ENCODE measurements at regions not wholly inside any gene's neighbourhood (a gene's known extent, or its start where the extent isn't known, plus 50 kb on each side); places are given as distances from the start of the nearest gene placed in this dataset.

- DNase-seq (ENCODE audit: extremely low read depth in 1 of 4, low spot score in 3 of 4) (no peak), FAIRE-seq (no peak), ATAC-seq (no peak)
- intact Hi-C loops (cut with micrococcal nuclease) (no loop called here), in situ Hi-C loops (cut with MboI) (no loop called here)
- no peaks in the 10 kb centered on the region for H4K20me1 ChIP-seq (replicated peaks; ENCODE audit: control insufficient read depth, insufficient read depth, low read length)
- no peak for TF ChIP-seq ZNF23 (CRISPR knock-in tag; IDR thresholded peaks at IDR 0.05)
- TF ChIP-seq ATF1 (CRISPR knock-in tag; IDR thresholded peaks at IDR 0.05), result no peak
- TF ChIP-seq ATF1 (tag; IDR thresholded peaks at IDR 0.05), result no peak
- TF ChIP-seq NCOA1 (IDR thresholded peaks at IDR 0.05; ENCODE audit: low read depth), result no peak
- no peak for TF ChIP-seq SFPQ (IDR thresholded peaks at IDR 0.05; ENCODE audit: low read depth, low read length)
- no peaks in the 10 kb centered on the region for H3K9me1 ChIP-seq (ENCODE audit: control insufficient read depth, insufficient read depth, low read length)
- POLR2A ChIA-PET, result no interaction called here
- BruUV-seq (replicated peaks), result no TSS peak
- H3K79me2 ChIP-seq (ENCODE audit: control insufficient read depth, insufficient read depth, low read length), result no peaks in the 10 kb centered on the region
- H3K4me1 ChIP-seq (replicated peaks in 1 of 2; ENCODE audit: control insufficient read depth in 2 of 2, insufficient read depth in 2 of 2, low read length in 2 of 2), result no peaks in the 10 kb centered on the region
- H3K36me3 ChIP-seq (ENCODE audit: control insufficient read depth, insufficient read depth, low read length), result no peaks in the 10 kb centered on the region
- H3K9ac ChIP-seq (ENCODE audit: insufficient read depth in 1 of 2, low read depth in 2 of 2, low read length in 2 of 2), result no peak overlapping the region
- no peak overlapping the region for H3K4me2 ChIP-seq (ENCODE audit: insufficient read depth, low read length)
- H3K27ac ChIP-seq (ENCODE audit: extremely low read depth, low read depth, low read length), result no peak overlapping the region
- 3% methylated on average over 2 of the region's 2 CpGs for WGBS (ENCODE audit: insufficient coverage, low coverage, missing lambda C conversion rate)
- CTCF ChIA-PET (ENCODE audit: low intra/inter-chr PET ratio), result no interaction called here
- H3K9me3 ChIP-seq (replicated peaks; ENCODE audit: control insufficient read depth, insufficient read depth, low read depth, low read length), result no peaks in the 10 kb centered on the region; the same call in 1 of the 2 replicates
- no peaks in the 10 kb centered on the region for H3K27me3 ChIP-seq (ENCODE audit: control insufficient read depth in 2 of 2, insufficient read depth in 2 of 2, low read length in 2 of 2)
- no peak overlapping the region for H2AFZ ChIP-seq (ENCODE audit: low read depth, low read length)
- H3K4me3 ChIP-seq, result no peak overlapping the region
Measured at GRCh38 chr2:138943470-138943869, 163.3 kb upstream of the NXPH2 start.

- BruUV-seq (replicated peaks), result no TSS peak
- ATAC-seq (no peak), DNase-seq (ENCODE audit: extremely low read depth in 1 of 4, low spot score in 3 of 4) (no peak), FAIRE-seq (no peak)
- Histone ChIP-seq H3K4me1 (replicated peaks in 1 of 2; ENCODE audit: control insufficient read depth in 2 of 2, insufficient read depth in 2 of 2, low read length in 2 of 2) (no peaks in the 10 kb centered on the region), H2AFZ (ENCODE audit: low read depth, low read length) (no peak overlapping the region), H3K27ac (ENCODE audit: extremely low read depth, low read depth, low read length) (no peak overlapping the region), H3K9ac (ENCODE audit: insufficient read depth in 1 of 2, low read depth in 2 of 2, low read length in 2 of 2) (no peak overlapping the region), H3K27me3 (ENCODE audit: control insufficient read depth in 2 of 2, insufficient read depth in 2 of 2, low read length in 2 of 2) (no peaks in the 10 kb centered on the region), H3K9me3 (replicated peaks; ENCODE audit: control insufficient read depth, insufficient read depth, low read depth, low read length) (no peaks in the 10 kb centered on the region; the same call in 1 of the 2 replicates), H3K36me3 (ENCODE audit: control insufficient read depth, insufficient read depth, low read length) (no peaks in the 10 kb centered on the region), H4K20me1 (replicated peaks; ENCODE audit: control insufficient read depth, insufficient read depth, low read length) (no peaks in the 10 kb centered on the region), H3K79me2 (ENCODE audit: control insufficient read depth, insufficient read depth, low read length) (no peaks in the 10 kb centered on the region), H3K4me2 (ENCODE audit: insufficient read depth, low read length) (no peak overlapping the region), H3K4me3 (no peak overlapping the region), H3K9me1 (ENCODE audit: control insufficient read depth, insufficient read depth, low read length) (no peaks in the 10 kb centered on the region)
- ChIA-PET CTCF (ENCODE audit: low intra/inter-chr PET ratio) (no interaction called here), POLR2A (no interaction called here)
- whole genome bisulfite sequencing (ENCODE audit: insufficient coverage, low coverage, missing lambda C conversion rate), result 1% methylated on average over 6 of the region's 6 CpGs
- intact Hi-C loops (cut with micrococcal nuclease), result no loop called here
- in situ Hi-C loops (cut with MboI), result no loop called here
- TF ChIP-seq ZNF140 (CRISPR knock-in tag; IDR thresholded peaks at IDR 0.05), result no peak
- TF ChIP-seq PHF20 (IDR thresholded peaks at IDR 0.05; ENCODE audit: partially characterized antibody), result no peak
- no peak for TF ChIP-seq NR2F6 (CRISPR knock-in tag; IDR thresholded peaks at IDR 0.05)
- no peak for TF ChIP-seq MAZ (CRISPR knock-in tag; conservative IDR thresholded peaks at IDR 0.05 in 1 of 2, IDR thresholded peaks at IDR 0.05 in 1 of 2)
- TF ChIP-seq CXXC5 (CRISPR knock-in tag; IDR thresholded peaks at IDR 0.05), result no peak
- no peak for TF ChIP-seq ZNF583 (CRISPR knock-in tag; IDR thresholded peaks at IDR 0.05)
- TF ChIP-seq ZNF696 (CRISPR knock-in tag; conservative IDR thresholded peaks at IDR 0.05), result no peak
- no peak for TF ChIP-seq ZNF561 (CRISPR knock-in tag; conservative IDR thresholded peaks at IDR 0.05)
- TF ChIP-seq CAMTA2 (CRISPR knock-in tag; conservative IDR thresholded peaks at IDR 0.05), result no peak
- TF ChIP-seq SMARCA4 (IDR thresholded peaks at IDR 0.05), result no peak
- TF ChIP-seq ZNF174 (CRISPR knock-in tag; IDR thresholded peaks at IDR 0.05), result no peak
Measured at GRCh38 chr2:138942466-138942865, 162.3 kb upstream of the NXPH2 start.
